Bone marrow (tissue), 2 donors: ENCODE measurements at regions not wholly inside any gene's neighbourhood (a gene's known extent, or its start where the extent isn't known, plus 50 kb on each side); places are given as distances from the start of the nearest gene placed in this dataset.

Experiments
- DNase-seq, 2 donors: peaks; one replicate each; lab custom pipeline; 2025; lab: John Stamatoyannopoulos, UW

DNA sequence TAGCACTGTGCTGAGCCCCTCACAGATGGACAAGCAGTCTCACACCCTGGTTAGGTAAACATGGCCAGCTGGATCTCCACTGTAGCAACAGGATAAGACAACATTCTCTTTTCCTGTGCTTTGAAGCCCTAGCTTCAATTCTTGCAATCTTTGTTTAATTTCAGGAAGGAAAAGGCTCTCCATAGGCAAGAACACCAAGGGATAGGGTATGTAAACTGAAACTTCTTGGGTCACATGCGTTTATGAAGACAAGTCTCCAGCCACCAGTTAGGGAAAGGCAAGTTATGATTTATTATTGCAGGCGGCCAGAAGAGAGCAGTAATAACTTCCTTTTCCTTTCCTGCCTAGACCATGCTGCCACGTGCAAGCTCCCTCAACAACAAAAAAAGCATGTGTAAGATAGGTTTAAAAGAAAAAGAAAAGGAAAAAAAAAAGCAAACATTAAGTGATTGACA, 50.1 kb upstream of the POU5F2 start:
- no peak for DNase-seq
